ENCODE measurements at regions not wholly inside any gene's neighbourhood (a gene's known extent, or its start where the extent isn't known, plus 50 kb on each side); places are given as distances from the start of the nearest gene placed in this dataset.

DNA sequence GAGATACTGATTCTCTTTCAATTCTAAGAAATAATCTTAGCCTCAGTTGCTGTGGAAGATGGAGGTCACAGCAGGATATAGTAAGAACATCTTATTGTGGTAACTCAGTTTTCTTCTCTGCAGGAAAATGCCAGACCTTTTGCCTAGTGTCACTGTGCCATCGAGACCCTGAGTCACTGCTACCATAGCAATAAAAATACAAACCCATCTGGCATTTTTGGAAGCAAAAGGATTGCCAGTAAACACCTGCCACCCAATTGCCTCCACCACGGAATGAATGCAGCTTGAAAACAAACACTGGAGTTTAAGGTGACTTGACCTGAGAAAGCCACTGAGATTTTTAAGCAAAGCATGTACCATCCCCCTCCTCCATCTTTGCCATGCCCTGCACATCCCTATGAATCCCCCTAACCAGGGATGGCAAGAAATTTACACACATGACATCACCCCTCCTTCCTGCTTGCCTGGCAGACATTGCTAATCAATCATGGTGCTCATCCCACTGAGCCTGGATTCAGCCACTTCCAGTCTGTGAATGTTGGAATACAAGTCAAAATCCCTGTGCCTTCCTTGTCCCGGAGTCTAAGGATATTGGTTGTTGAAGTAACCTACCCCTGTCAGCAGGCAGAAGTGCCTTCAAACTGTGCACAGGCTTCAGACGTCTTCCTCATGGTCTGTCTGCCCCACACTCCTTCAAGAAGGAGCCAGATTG lies 59.6 kb upstream of the MAMLD1 start:
- H3K27ac ChIP-seq (replicated peaks), result no peak overlapping the region
- DNase-seq (ENCODE audit: low read depth in 1 of 2, low spot score in 1 of 2), result no peak
- no peak for TF ChIP-seq SPI1 (IDR thresholded peaks at IDR 0.05; ENCODE audit: borderline replicate concordance, low read depth)
- TF ChIP-seq, protein P1, sequence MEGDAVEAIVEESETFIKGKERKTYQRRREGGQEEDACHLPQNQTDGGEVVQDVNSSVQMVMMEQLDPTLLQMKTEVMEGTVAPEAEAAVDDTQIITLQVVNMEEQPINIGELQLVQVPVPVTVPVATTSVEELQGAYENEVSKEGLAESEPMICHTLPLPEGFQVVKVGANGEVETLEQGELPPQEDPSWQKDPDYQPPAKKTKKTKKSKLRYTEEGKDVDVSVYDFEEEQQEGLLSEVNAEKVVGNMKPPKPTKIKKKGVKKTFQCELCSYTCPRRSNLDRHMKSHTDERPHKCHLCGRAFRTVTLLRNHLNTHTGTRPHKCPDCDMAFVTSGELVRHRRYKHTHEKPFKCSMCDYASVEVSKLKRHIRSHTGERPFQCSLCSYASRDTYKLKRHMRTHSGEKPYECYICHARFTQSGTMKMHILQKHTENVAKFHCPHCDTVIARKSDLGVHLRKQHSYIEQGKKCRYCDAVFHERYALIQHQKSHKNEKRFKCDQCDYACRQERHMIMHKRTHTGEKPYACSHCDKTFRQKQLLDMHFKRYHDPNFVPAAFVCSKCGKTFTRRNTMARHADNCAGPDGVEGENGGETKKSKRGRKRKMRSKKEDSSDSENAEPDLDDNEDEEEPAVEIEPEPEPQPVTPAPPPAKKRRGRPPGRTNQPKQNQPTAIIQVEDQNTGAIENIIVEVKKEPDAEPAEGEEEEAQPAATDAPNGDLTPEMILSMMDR (IDR thresholded peaks at IDR 0.05; ENCODE audit: insufficient read depth, low read length), result no peak
- TF ChIP-seq GABPA (IDR thresholded peaks at IDR 0.05; ENCODE audit: low read depth), result no peak
- TF ChIP-seq POLR2AphosphoS5 (IDR thresholded peaks at IDR 0.05; ENCODE audit: low read depth), result no peak
- TF ChIP-seq, protein P2, sequence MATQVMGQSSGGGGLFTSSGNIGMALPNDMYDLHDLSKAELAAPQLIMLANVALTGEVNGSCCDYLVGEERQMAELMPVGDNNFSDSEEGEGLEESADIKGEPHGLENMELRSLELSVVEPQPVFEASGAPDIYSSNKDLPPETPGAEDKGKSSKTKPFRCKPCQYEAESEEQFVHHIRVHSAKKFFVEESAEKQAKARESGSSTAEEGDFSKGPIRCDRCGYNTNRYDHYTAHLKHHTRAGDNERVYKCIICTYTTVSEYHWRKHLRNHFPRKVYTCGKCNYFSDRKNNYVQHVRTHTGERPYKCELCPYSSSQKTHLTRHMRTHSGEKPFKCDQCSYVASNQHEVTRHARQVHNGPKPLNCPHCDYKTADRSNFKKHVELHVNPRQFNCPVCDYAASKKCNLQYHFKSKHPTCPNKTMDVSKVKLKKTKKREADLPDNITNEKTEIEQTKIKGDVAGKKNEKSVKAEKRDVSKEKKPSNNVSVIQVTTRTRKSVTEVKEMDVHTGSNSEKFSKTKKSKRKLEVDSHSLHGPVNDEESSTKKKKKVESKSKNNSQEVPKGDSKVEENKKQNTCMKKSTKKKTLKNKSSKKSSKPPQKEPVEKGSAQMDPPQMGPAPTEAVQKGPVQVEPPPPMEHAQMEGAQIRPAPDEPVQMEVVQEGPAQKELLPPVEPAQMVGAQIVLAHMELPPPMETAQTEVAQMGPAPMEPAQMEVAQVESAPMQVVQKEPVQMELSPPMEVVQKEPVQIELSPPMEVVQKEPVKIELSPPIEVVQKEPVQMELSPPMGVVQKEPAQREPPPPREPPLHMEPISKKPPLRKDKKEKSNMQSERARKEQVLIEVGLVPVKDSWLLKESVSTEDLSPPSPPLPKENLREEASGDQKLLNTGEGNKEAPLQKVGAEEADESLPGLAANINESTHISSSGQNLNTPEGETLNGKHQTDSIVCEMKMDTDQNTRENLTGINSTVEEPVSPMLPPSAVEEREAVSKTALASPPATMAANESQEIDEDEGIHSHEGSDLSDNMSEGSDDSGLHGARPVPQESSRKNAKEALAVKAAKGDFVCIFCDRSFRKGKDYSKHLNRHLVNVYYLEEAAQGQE (IDR thresholded peaks at IDR 0.05; ENCODE audit: insufficient replicate concordance, low read depth), result no peak
- H3K4me3 ChIP-seq (replicated peaks; ENCODE audit: insufficient read depth, low read length), result no peak overlapping the region
- H3K27me3 ChIP-seq (ENCODE audit: insufficient read depth, poor library complexity, severe bottlenecking), result no peaks in the 10 kb centered on the region

DNA sequence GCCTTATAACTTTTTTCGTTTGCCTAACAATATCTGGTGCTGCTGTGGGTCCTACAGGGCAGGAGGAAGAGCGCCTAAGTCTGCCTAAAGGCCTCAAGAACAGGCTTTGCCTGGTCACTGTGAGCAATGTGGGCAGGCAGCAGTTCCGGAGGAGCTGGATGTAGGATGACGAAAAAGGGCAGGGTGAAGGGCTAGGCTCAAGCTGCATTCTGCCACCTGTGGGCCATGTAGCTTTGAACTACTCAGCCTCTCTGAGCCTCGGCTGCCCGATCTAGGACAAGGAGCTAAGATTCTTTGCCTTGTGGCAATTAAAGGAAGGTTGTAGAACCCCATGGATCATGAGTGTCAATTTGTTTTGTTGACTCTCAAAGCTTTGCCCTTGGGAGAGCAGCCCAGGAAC lies 57.1 kb upstream of the MAMLD1 start:
- DNase-seq (ENCODE audit: low read depth in 1 of 2, low spot score in 1 of 2), result no peak
- TF ChIP-seq, protein P1 (IDR thresholded peaks at IDR 0.05; ENCODE audit: insufficient read depth, low read length), result no peak
- TF ChIP-seq GABPA (IDR thresholded peaks at IDR 0.05; ENCODE audit: low read depth) (no peak), SPI1 (IDR thresholded peaks at IDR 0.05; ENCODE audit: borderline replicate concordance, low read depth) (no peak), POLR2AphosphoS5 (IDR thresholded peaks at IDR 0.05; ENCODE audit: low read depth) (no peak)
- TF ChIP-seq, protein P2 (IDR thresholded peaks at IDR 0.05; ENCODE audit: insufficient replicate concordance, low read depth), result no peak
- no peak overlapping the region for H3K27ac ChIP-seq (replicated peaks)
- H3K4me3 ChIP-seq (replicated peaks; ENCODE audit: insufficient read depth, low read length), result no peak overlapping the region
- H3K27me3 ChIP-seq (ENCODE audit: insufficient read depth, poor library complexity, severe bottlenecking), result no peaks in the 10 kb centered on the region

DNA sequence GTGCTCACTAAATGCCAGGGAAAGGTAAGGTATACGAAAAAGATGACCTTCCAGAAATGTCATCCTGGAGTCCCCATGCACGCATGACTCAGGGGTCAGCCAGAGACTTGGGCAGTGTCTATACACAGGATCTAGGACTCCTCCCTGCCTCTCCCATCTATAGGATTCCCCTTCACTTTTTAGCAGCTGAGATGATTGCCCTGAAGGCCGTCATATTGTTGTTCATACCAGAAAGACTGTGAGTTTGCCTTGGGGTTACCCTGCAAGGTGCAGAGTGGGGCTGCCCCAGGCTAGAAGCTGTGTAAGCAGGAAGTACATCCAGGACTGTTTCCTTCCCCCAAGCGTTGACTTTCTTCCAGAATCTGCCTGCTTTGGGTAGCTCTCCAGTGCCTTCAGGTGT lies 55.1 kb upstream of the MAMLD1 start:
- Histone ChIP-seq H3K4me3 (replicated peaks; ENCODE audit: insufficient read depth, low read length) (no peak overlapping the region), H3K27me3 (ENCODE audit: insufficient read depth, poor library complexity, severe bottlenecking) (no peaks in the 10 kb centered on the region), H3K27ac (replicated peaks) (no peak overlapping the region)
- DNase-seq (ENCODE audit: low read depth in 1 of 2, low spot score in 1 of 2), result no peak
- TF ChIP-seq, protein P1 (IDR thresholded peaks at IDR 0.05; ENCODE audit: insufficient read depth, low read length), result no peak
- TF ChIP-seq, protein P2 (IDR thresholded peaks at IDR 0.05; ENCODE audit: insufficient replicate concordance, low read depth), result no peak
- TF ChIP-seq SPI1 (IDR thresholded peaks at IDR 0.05; ENCODE audit: borderline replicate concordance, low read depth), result no peak
